OCI-LY7 (cell line): ENCODE measurements at regions not wholly inside any gene's neighbourhood (a gene's known extent, or its start where the extent isn't known, plus 50 kb on each side); places are given as distances from the start of the nearest gene placed in this dataset.

Source experiments
- BruUV-seq: library from RNA; stranded (reverse); fragments of 400-500 nt; replicated peaks from 2 replicates; lab custom pipeline; 2021; lab: Mats Ljungman, UMichigan
- CTCF ChIA-PET: fragments of 300-600 bp; sonication (Branson Sonifier 250); formaldehyde crosslinking; loops from one replicate; lab custom pipeline; 2022; ENCODE audit warnings: antibody characterized with exemption; ENCODE audit not compliant: unreplicated experiment; lab: Charles Lee
- POLR2A ChIA-PET: fragments of 300-600 bp; sonication (Branson Sonifier 250); formaldehyde crosslinking; loops from one replicate; lab custom pipeline; 2022; ENCODE audit warnings: antibody characterized with exemption; lab: Charles Lee
- DNase-seq: peaks from one replicate; pipeline ENCODE4 v3.0.0-alpha.2; 2015; ENCODE audit warnings: low spot score
- H2AFZ ChIP-seq: fragments of 200-600 bp; sonication (generic), shearing (Covaris generic); 2 replicates; pipeline ENCODE4 v1.6.1; 2014; ENCODE audit warnings: mild to moderate bottlenecking, antibody characterized with exemption, low read length, moderate library complexity
- H3K27ac ChIP-seq: fragments of 200-600 bp; sonication (generic); 2 replicates; pipeline ENCODE4 v1.5.1; 2014; ENCODE audit warnings: mixed run types, low read depth, mild to moderate bottlenecking, moderate library complexity, low read length, inconsistent platforms; ENCODE audit not compliant: poor library complexity, severe bottlenecking
- H3K36me3 ChIP-seq: fragments of 200-600 bp; sonication (generic); 2 replicates; pipeline ENCODE4 v1.6.1; 2014; ENCODE audit warnings: mild to moderate bottlenecking, antibody characterized with exemption, low read length, moderate library complexity, mixed read lengths; ENCODE audit not compliant: insufficient read depth
- H3K4me1 ChIP-seq: fragments of 200-600 bp; sonication (generic); 2 replicates; pipeline ENCODE4 v1.5.1; 2014; ENCODE audit warnings: mild to moderate bottlenecking, low read length; ENCODE audit not compliant: insufficient read depth, poor library complexity, severe bottlenecking
- H3K4me2 ChIP-seq: fragments of 200-600 bp; sonication (generic); 2 replicates; pipeline ENCODE4 v1.6.1; 2014; ENCODE audit warnings: mild to moderate bottlenecking, low read length
- H3K4me3 ChIP-seq: fragments of 200-600 bp; sonication (generic); 2 replicates; pipeline ENCODE4 v1.5.1; 2014; ENCODE audit warnings: mild to moderate bottlenecking, low read depth, low read length; ENCODE audit not compliant: poor library complexity, severe bottlenecking
- H3K79me2 ChIP-seq: fragments of 200-600 bp; sonication (generic); 2 replicates; pipeline ENCODE4 v1.6.1; 2016; ENCODE audit warnings: low read depth, mild to moderate bottlenecking, low read length, moderate library complexity, mixed read lengths; ENCODE audit not compliant: insufficient read depth
- H3K9me2 ChIP-seq: fragments of 200-600 bp; sonication (generic); 2 replicates; pipeline ENCODE4 v1.6.1; 2016; ENCODE audit warnings: mild to moderate bottlenecking, low read length, mixed read lengths; ENCODE audit not compliant: insufficient read depth
- H3K9me3 ChIP-seq: fragments of 200-600 bp; sonication (generic); 2 replicates; pipeline ENCODE4 v1.6.1; 2014; ENCODE audit warnings: mild to moderate bottlenecking, mixed run types, low read length, mixed read lengths
- H4K20me1 ChIP-seq: fragments of 200-600 bp; sonication (generic); 2 replicates; pipeline ENCODE4 v1.6.1; 2014; ENCODE audit warnings: mild to moderate bottlenecking, antibody characterized with exemption, low read length, moderate library complexity, mixed read lengths; ENCODE audit not compliant: insufficient read depth
- EZH2phosphoT487 ChIP-seq: fragments of 200-600 bp; sonication (generic); IDR thresholded peaks from 2 replicates; pipeline ENCODE4 v1.6.1; 2018; ENCODE audit warnings: low read depth, borderline replicate concordance, mild to moderate bottlenecking, mixed run types, antibody characterized with exemption, low read length, moderate library complexity, mixed read lengths
- intact Hi-C: fragments of 100-400 bp; cut with micrococcal nuclease; formaldehyde crosslinking; loops from one replicate; pipeline ENCODE4 v1.10.0; 2022; ENCODE audit not compliant: unreplicated experiment
- TF ChIP-seq, protein P1 (sequence below): fragments of 200-600 bp; sonication (generic); conservative IDR thresholded peaks from 2 replicates; pipeline ENCODE4 v1.5.1; 2014; ENCODE audit warnings: mild to moderate bottlenecking, antibody characterized with exemption, low read length, moderate library complexity, mixed read lengths

DNA sequence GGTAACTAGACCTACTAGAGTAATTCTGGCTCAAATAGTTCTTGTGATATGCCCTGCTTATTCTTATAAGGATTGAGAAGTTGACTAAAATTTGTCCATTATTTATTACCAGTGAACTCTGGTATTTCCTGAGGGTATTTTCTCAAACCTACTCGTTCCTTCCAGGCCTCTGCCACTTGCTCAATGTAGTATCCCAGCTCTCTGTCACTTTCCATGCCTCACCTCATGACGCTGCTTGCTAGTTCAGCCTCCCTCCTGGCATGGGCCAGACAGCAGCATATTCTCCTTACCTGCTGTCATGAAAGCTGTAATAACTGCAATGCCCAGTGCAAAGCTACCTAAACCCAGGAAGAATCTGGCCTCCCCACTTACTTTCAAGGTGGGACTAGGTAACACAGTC is 602.9 kb upstream of the ADAMTS5 start:
- H3K4me2 ChIP-seq, result no peak overlapping the region
- 0 out of 2 replicates have a peak, but pooled peaks cover 8% of the 10 kb centered on the region for H3K9me3 ChIP-seq
- no peaks in the 10 kb centered on the region for H3K4me1 ChIP-seq
- H3K9me2 ChIP-seq, result no peaks in the 10 kb centered on the region
- no peak for DNase-seq
- no peak overlapping the region for H2AFZ ChIP-seq
- H3K79me2 ChIP-seq, result no peaks in the 10 kb centered on the region
- ChIA-PET CTCF (no interaction called here), POLR2A (interaction anchor here (0.6 kb wide), 2 partner anchors 906 to 1088 kb away, joined by 3 read pairs; no protein-coding TSS in a partner anchor)
- TF ChIP-seq, protein P1, sequence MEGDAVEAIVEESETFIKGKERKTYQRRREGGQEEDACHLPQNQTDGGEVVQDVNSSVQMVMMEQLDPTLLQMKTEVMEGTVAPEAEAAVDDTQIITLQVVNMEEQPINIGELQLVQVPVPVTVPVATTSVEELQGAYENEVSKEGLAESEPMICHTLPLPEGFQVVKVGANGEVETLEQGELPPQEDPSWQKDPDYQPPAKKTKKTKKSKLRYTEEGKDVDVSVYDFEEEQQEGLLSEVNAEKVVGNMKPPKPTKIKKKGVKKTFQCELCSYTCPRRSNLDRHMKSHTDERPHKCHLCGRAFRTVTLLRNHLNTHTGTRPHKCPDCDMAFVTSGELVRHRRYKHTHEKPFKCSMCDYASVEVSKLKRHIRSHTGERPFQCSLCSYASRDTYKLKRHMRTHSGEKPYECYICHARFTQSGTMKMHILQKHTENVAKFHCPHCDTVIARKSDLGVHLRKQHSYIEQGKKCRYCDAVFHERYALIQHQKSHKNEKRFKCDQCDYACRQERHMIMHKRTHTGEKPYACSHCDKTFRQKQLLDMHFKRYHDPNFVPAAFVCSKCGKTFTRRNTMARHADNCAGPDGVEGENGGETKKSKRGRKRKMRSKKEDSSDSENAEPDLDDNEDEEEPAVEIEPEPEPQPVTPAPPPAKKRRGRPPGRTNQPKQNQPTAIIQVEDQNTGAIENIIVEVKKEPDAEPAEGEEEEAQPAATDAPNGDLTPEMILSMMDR, result no peak
- no peak for TF ChIP-seq EZH2phosphoT487
- intact Hi-C loops, result no loop called here
- no peak overlapping the region for H3K4me3 ChIP-seq
- H3K27ac ChIP-seq, result no peak overlapping the region
- no peaks in the 10 kb centered on the region for H3K36me3 ChIP-seq
- H4K20me1 ChIP-seq, result no peaks in the 10 kb centered on the region
- no TSS peak for BruUV-seq

DNA sequence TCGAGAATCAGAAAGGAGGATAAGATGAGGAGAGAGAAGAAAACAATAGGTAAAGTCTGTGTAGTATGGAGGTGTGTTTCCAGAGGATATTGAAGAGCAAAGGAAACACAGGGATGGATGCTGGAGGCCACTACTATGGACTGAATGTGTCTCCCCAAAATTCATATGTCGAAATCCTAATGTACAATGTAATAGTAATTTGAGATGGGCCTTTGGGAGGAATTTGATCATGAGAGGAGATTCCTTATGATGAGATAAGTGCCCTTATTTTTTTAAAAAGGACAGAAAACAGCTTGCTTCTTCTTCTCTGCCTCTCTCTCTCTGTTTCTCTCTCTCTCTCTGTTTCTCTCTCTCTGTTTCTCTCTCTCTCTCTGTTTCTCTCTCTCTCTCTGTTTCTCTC is 602.2 kb upstream of the ADAMTS5 start:
- H3K36me3 ChIP-seq, result no peaks in the 10 kb centered on the region
- no peak for DNase-seq
- H3K9me2 ChIP-seq, result no peaks in the 10 kb centered on the region
- POLR2A ChIA-PET, result interaction anchor here (0.7 kb wide), 1 partner anchor 359 kb away, joined by 3 read pairs; no protein-coding TSS in a partner anchor
- H3K9me3 ChIP-seq, result 0 out of 2 replicates have a peak, but pooled peaks cover 8% of the 10 kb centered on the region
- H3K4me1 ChIP-seq, result no peaks in the 10 kb centered on the region
- H3K79me2 ChIP-seq, result no peaks in the 10 kb centered on the region
- no TSS peak for BruUV-seq
- H2AFZ ChIP-seq, result no peak overlapping the region
- TF ChIP-seq EZH2phosphoT487, result no peak
- TF ChIP-seq, protein P1, result no peak
- H3K4me3 ChIP-seq, result no peak overlapping the region
- H3K4me2 ChIP-seq, result no peak overlapping the region
- intact Hi-C loops, result no loop called here
- H3K27ac ChIP-seq, result no peak overlapping the region
- H4K20me1 ChIP-seq, result no peaks in the 10 kb centered on the region
- CTCF ChIA-PET, result no interaction called here

DNA sequence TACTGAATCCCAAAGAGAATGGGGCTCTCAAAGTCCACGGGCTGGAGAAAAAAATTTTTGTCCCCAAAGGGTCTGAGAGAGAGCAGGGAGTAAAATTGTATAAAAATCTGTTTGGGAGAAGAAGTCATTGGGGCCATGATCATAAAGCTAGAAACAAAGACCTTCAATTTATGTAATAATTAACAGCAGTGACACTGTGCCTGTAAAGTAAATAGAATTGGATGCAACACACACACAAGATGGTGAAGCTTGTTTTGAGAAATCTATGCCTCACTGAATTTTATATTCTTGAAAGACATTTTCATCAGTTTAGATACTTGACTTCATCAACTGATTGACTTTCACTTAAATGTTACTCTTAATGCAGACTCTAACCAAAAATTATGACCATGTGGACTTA is 600.5 kb upstream of the ADAMTS5 start:
- H4K20me1 ChIP-seq, result no peaks in the 10 kb centered on the region
- no peaks in the 10 kb centered on the region for H3K36me3 ChIP-seq
- no peaks in the 10 kb centered on the region for H3K9me2 ChIP-seq
- H3K4me3 ChIP-seq, result no peak overlapping the region
- intact Hi-C loops, result no loop called here
- no peak overlapping the region for H3K4me2 ChIP-seq
- CTCF ChIA-PET, result no interaction called here
- no peaks in the 10 kb centered on the region for H3K4me1 ChIP-seq
- POLR2A ChIA-PET, result no interaction called here
- no peak overlapping the region for H3K27ac ChIP-seq
- 0 out of 2 replicates have a peak, but pooled peaks cover 8% of the 10 kb centered on the region for H3K9me3 ChIP-seq
- no peak for DNase-seq
- no peak for TF ChIP-seq EZH2phosphoT487
- TF ChIP-seq, protein P1, result no peak
- no peak overlapping the region for H2AFZ ChIP-seq
- no TSS peak for BruUV-seq
- no peaks in the 10 kb centered on the region for H3K79me2 ChIP-seq
